SK-N-SH treated with all-trans-retinoic acid at 6 μM for 48 hours (cell line): ENCODE measurements at regions not wholly inside any gene's neighbourhood (a gene's known extent, or its start where the extent isn't known, plus 50 kb on each side); places are given as distances from the start of the nearest gene placed in this dataset.

Experiments used
- ATAC-seq: fragments of 200-7000 bp; cut with Tn5 transposase; 3 replicates; pipeline ENCODE4 v1.9.1; 2020; ENCODE audit warnings: mild to moderate bottlenecking, moderate library complexity
- ARNTL ChIP-seq: fragments of 450-650 bp; formaldehyde crosslinking; IDR thresholded peaks from 2 replicates; pipeline ENCODE4 v1.5.0; 2020; ENCODE audit warnings: low read depth, mild to moderate bottlenecking, moderate library complexity, borderline replicate concordance
- BACH2 ChIP-seq: fragments of 250-450 bp; sonication (Bioruptor Pico); IDR thresholded peaks from 2 replicates; pipeline ENCODE4 v1.9.0; 2021; ENCODE audit warnings: mild to moderate bottlenecking, borderline replicate concordance
- CSDC2 ChIP-seq: fragments of 250-450 bp; sonication (Bioruptor Pico); IDR thresholded peaks from 2 replicates; pipeline ENCODE4 v1.5.0; 2020; ENCODE audit warnings: mild to moderate bottlenecking, moderate library complexity
- CSRNP3 ChIP-seq: fragments of 250-450 bp; sonication (Bioruptor Pico); IDR thresholded peaks from 2 replicates; pipeline ENCODE4 v1.5.1; 2021; ENCODE audit warnings: mild to moderate bottlenecking, moderate library complexity
- ESRRG ChIP-seq: fragments of 250-450 bp; sonication (Bioruptor Pico); IDR thresholded peaks from 2 replicates; pipeline ENCODE4 v1.6.1; 2021; ENCODE audit warnings: mild to moderate bottlenecking
- ISL1 ChIP-seq: fragments of 250-450 bp; sonication (Bioruptor Pico); IDR thresholded peaks from 2 replicates; pipeline ENCODE4 v2.1.2; 2022; ENCODE audit warnings: mild to moderate bottlenecking, moderate library complexity
- OSR1 ChIP-seq: fragments of 250-450 bp; sonication (Bioruptor Pico); IDR thresholded peaks from 2 replicates; pipeline ENCODE4 v1.8.0; 2022; ENCODE audit warnings: moderate library complexity, mild to moderate bottlenecking, inconsistent platforms
- PATZ1 ChIP-seq: fragments of 250-450 bp; sonication (Bioruptor Pico); IDR thresholded peaks from 2 replicates; pipeline ENCODE4 v1.8.0; 2020; ENCODE audit warnings: mild to moderate bottlenecking, moderate library complexity, borderline replicate concordance
- POU6F1 ChIP-seq: fragments of 250-450 bp; sonication (Bioruptor Pico); IDR thresholded peaks from 2 replicates; pipeline ENCODE4 v1.8.0; 2021; ENCODE audit warnings: low read depth, mild to moderate bottlenecking, moderate library complexity, borderline replicate concordance
- PPARA ChIP-seq: fragments of 250-450 bp; sonication (Bioruptor Pico); IDR thresholded peaks from 2 replicates; pipeline ENCODE4 v1.5.0; 2020; ENCODE audit warnings: mild to moderate bottlenecking, borderline replicate concordance
- RARB ChIP-seq: fragments of 250-450 bp; sonication (Bioruptor Pico); IDR thresholded peaks from 2 replicates; pipeline ENCODE4 v1.8.0; 2021; ENCODE audit warnings: mild to moderate bottlenecking, moderate library complexity
- TCF4 ChIP-seq: fragments of 250-450 bp; sonication (Bioruptor Pico); IDR thresholded peaks from 2 replicates; pipeline ENCODE4 v1.8.0; 2021; ENCODE audit warnings: mild to moderate bottlenecking, moderate library complexity, borderline replicate concordance
- TOX ChIP-seq: fragments of 250-450 bp; sonication (Bioruptor Pico); IDR thresholded peaks from 2 replicates; pipeline ENCODE4 v1.8.0; 2021; ENCODE audit warnings: mild to moderate bottlenecking, moderate library complexity, borderline replicate concordance
- ZC3H10 ChIP-seq: fragments of 250-450 bp; sonication (Bioruptor Pico); IDR thresholded peaks from 2 replicates; pipeline ENCODE4 v1.5.1; 2021; ENCODE audit warnings: mild to moderate bottlenecking, moderate library complexity
- ZFP30 ChIP-seq: fragments of 450-650 bp; formaldehyde crosslinking; IDR thresholded peaks from 2 replicates; pipeline ENCODE4 v1.5.0; 2022; ENCODE audit warnings: mild to moderate bottlenecking, moderate library complexity
- ZNF565 ChIP-seq: fragments of 450-650 bp; formaldehyde crosslinking; conservative IDR thresholded peaks from 2 replicates; pipeline ENCODE4 v1.5.0; 2020; ENCODE audit warnings: low read depth, mild to moderate bottlenecking, moderate library complexity
- ZNF70 ChIP-seq: fragments of 450-650 bp; formaldehyde crosslinking; IDR thresholded peaks from 2 replicates; pipeline ENCODE4 v1.5.0; 2020; ENCODE audit warnings: mild to moderate bottlenecking, moderate library complexity
- TF ChIP-seq, protein P1 (sequence below): fragments of 250-450 bp; sonication (Bioruptor Pico); IDR thresholded peaks from 2 replicates; pipeline ENCODE4 v1.5.0; 2020; ENCODE audit warnings: mild to moderate bottlenecking, moderate library complexity
- TF ChIP-seq, protein P2 (sequence below): fragments of 250-450 bp; sonication (Bioruptor Pico); IDR thresholded peaks from 2 replicates; pipeline ENCODE4 v1.5.1; 2020; ENCODE audit warnings: low read depth, mild to moderate bottlenecking, moderate library complexity

- no peak for TF ChIP-seq PATZ1 (CRISPR knock-in tag)
- TF ChIP-seq TCF4 (CRISPR knock-in tag) = no peak
- no peak for TF ChIP-seq ZNF70 (CRISPR knock-in tag)
- no peak for TF ChIP-seq ZC3H10
- TF ChIP-seq ESRRG (CRISPR knock-in tag) = no peak
- TF ChIP-seq ZNF565 = no peak
- no peak for TF ChIP-seq TOX
- TF ChIP-seq ISL1 (CRISPR knock-in tag) = no peak
- TF ChIP-seq POU6F1 (CRISPR knock-in tag) = no peak
- TF ChIP-seq CSRNP3 = no peak
- no peak for TF ChIP-seq RARB (CRISPR knock-in tag)
- TF ChIP-seq BACH2 (CRISPR knock-in tag) = no peak
- no peak for TF ChIP-seq PPARA (CRISPR knock-in tag)
- TF ChIP-seq, protein P1, sequence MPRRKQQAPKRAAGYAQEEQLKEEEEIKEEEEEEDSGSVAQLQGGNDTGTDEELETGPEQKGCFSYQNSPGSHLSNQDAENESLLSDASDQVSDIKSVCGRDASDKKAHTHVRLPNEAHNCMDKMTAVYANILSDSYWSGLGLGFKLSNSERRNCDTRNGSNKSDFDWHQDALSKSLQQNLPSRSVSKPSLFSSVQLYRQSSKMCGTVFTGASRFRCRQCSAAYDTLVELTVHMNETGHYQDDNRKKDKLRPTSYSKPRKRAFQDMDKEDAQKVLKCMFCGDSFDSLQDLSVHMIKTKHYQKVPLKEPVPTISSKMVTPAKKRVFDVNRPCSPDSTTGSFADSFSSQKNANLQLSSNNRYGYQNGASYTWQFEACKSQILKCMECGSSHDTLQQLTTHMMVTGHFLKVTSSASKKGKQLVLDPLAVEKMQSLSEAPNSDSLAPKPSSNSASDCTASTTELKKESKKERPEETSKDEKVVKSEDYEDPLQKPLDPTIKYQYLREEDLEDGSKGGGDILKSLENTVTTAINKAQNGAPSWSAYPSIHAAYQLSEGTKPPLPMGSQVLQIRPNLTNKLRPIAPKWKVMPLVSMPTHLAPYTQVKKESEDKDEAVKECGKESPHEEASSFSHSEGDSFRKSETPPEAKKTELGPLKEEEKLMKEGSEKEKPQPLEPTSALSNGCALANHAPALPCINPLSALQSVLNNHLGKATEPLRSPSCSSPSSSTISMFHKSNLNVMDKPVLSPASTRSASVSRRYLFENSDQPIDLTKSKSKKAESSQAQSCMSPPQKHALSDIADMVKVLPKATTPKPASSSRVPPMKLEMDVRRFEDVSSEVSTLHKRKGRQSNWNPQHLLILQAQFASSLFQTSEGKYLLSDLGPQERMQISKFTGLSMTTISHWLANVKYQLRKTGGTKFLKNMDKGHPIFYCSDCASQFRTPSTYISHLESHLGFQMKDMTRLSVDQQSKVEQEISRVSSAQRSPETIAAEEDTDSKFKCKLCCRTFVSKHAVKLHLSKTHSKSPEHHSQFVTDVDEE = no peak
- TF ChIP-seq, all 23 proteins: peak for 0
- ATAC-seq = no peak
Observed at GRCh38 chr13:82850644-82851043, 1031.6 kb downstream of the SLITRK1 start.

- no peak for TF ChIP-seq ZFP30 (CRISPR knock-in tag)
- TF ChIP-seq CSRNP3 = no peak
- no peak for TF ChIP-seq ZNF565
- no peak for TF ChIP-seq CSDC2 (CRISPR knock-in tag)
- no peak for TF ChIP-seq ESRRG (CRISPR knock-in tag)
- no peak for TF ChIP-seq TCF4 (CRISPR knock-in tag)
- TF ChIP-seq OSR1 = no peak
- ATAC-seq = no peak
Observed at GRCh38 chr13:82848766-82849165, 1033.5 kb downstream of the SLITRK1 start.

GRCh38 chr13:82847595-82847994 is 1034.7 kb downstream of the SLITRK1 start:
- ATAC-seq = no peak
- TF ChIP-seq ARNTL (no peak), PPARA (CRISPR knock-in tag) (no peak), ISL1 (CRISPR knock-in tag) (no peak), ZC3H10 (no peak), ZFP30 (CRISPR knock-in tag) (no peak), PATZ1 (CRISPR knock-in tag) (no peak), TCF4 (CRISPR knock-in tag) (no peak), OSR1 (no peak), POU6F1 (CRISPR knock-in tag) (no peak), BACH2 (CRISPR knock-in tag) (no peak), ZNF565 (no peak)
- TF ChIP-seq, protein P1 = no peak
- TF ChIP-seq, protein P2, sequence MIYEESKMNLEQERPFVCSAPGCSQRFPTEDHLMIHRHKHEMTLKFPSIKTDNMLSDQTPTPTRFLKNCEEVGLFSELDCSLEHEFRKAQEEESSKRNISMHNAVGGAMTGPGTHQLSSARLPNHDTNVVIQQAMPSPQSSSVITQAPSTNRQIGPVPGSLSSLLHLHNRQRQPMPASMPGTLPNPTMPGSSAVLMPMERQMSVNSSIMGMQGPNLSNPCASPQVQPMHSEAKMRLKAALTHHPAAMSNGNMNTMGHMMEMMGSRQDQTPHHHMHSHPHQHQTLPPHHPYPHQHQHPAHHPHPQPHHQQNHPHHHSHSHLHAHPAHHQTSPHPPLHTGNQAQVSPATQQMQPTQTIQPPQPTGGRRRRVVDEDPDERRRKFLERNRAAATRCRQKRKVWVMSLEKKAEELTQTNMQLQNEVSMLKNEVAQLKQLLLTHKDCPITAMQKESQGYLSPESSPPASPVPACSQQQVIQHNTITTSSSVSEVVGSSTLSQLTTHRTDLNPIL = no peak
